Hepatocyte (in vitro differentiated cells): ENCODE measurements at regions not wholly inside any gene's neighbourhood (a gene's known extent, or its start where the extent isn't known, plus 50 kb on each side); places are given as distances from the start of the nearest gene placed in this dataset.

Experiments used
- DNase-seq: peaks from one replicate; pipeline ENCODE4 v3.0.0-alpha.2; 2016; ENCODE audit warnings: low spot score
- H2AFZ ChIP-seq: fragments of 200-600 bp; sonication (generic); 2 replicates; pipeline ENCODE4 v1.6.0; 2016; ENCODE audit warnings: antibody characterized with exemption, mild to moderate bottlenecking
- H3K27ac ChIP-seq: fragments of 200-600 bp; sonication (generic); 2 replicates; pipeline ENCODE4 v1.5.1; 2016; ENCODE audit warnings: mild to moderate bottlenecking
- H3K27me3 ChIP-seq: fragments of 200-600 bp; sonication (generic); 2 replicates; pipeline ENCODE4 v1.6.1; 2016
- H3K36me3 ChIP-seq: fragments of 200-600 bp; sonication (generic); replicated peaks from 2 replicates; pipeline ENCODE4 v1.5.1; 2016; ENCODE audit warnings: low read depth; ENCODE audit not compliant: insufficient read depth
- H3K4me1 ChIP-seq: fragments of 200-600 bp; sonication (generic); 2 replicates; pipeline ENCODE4 v1.5.1; 2016; ENCODE audit warnings: mild to moderate bottlenecking, moderate library complexity; ENCODE audit not compliant: insufficient read depth
- H3K4me2 ChIP-seq: fragments of 200-600 bp; sonication (generic); 2 replicates; pipeline ENCODE4 v1.6.0; 2016
- H3K4me3 ChIP-seq: fragments of 200-600 bp; sonication (generic); 2 replicates; pipeline ENCODE4 v1.5.1; 2016; ENCODE audit warnings: mild to moderate bottlenecking
- H3K79me2 ChIP-seq: fragments of 200-600 bp; sonication (generic); 2 replicates; pipeline ENCODE4 v1.6.0; 2017; ENCODE audit warnings: mild to moderate bottlenecking
- H3K9me2 ChIP-seq: fragments of 200-600 bp; sonication (generic); replicated peaks from 2 replicates; pipeline ENCODE4 v1.6.0; 2017; ENCODE audit warnings: mild to moderate bottlenecking; ENCODE audit not compliant: insufficient read depth
- H3K9me3 ChIP-seq: fragments of 200-600 bp; sonication (generic); 2 replicates; pipeline ENCODE4 v1.5.1; 2016; ENCODE audit warnings: low read depth, mild to moderate bottlenecking
- H4K20me1 ChIP-seq: fragments of 200-600 bp; sonication (generic); 2 replicates; pipeline ENCODE4 v1.6.0; 2016; ENCODE audit warnings: mild to moderate bottlenecking; ENCODE audit not compliant: insufficient read depth, poor library complexity, severe bottlenecking
- EZH2 ChIP-seq: fragments of 200-600 bp; sonication (generic); IDR thresholded peaks from 2 replicates; pipeline ENCODE4 v1.6.1; 2016; ENCODE audit warnings: antibody characterized with exemption, mild to moderate bottlenecking, borderline replicate concordance
- EZH2phosphoT487 ChIP-seq: fragments of 200-600 bp; sonication (generic); IDR thresholded peaks from one replicate; pipeline ENCODE4 v1.6.1; 2018; ENCODE audit warnings: antibody characterized with exemption, mild to moderate bottlenecking, low read depth, moderate library complexity; ENCODE audit not compliant: unreplicated experiment, severe bottlenecking
- WGBS: methylation state at CpG from one replicate; pipeline ENCODE4 v1.1.6; 2016; ENCODE audit warnings: low lambda C conversion rate; ENCODE audit errors: missing lambda C conversion rate; 5-methylcytosine and 5-hydroxymethylcytosine counted together
- TF ChIP-seq, protein P1 (sequence below): fragments of 200-600 bp; sonication (generic); IDR thresholded peaks from 2 replicates; pipeline ENCODE4 v1.5.1; 2016; ENCODE audit warnings: antibody characterized with exemption, mild to moderate bottlenecking; ENCODE audit not compliant: poor library complexity

DNA sequence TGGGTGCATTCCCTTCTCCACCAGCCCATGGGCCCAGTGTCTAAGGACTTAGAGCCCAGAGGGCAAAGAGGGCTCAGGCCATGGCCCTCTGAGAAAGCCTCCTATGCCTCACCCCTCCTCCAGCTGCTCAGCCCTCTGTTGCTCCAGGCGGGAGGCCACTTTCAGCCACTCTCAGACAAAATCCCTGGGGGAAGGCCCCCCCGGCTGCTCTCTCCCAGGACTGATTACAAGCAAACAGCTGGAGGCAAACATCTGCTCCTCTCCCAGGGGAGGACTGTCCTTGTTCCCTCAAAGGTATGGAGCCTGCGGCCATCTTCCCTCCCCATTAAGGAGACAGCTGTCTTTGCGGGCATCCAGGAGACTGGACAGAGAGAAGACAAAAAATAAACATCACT, 54.9 kb upstream of the DLX4 start:
- H3K4me1 ChIP-seq, result no peaks in the 10 kb centered on the region
- H3K4me3 ChIP-seq, result no peak overlapping the region
- WGBS, result 56% methylated on average over 4 of the region's 4 CpGs
- no peaks in the 10 kb centered on the region for H3K79me2 ChIP-seq
- peaks cover 73% of the 10 kb centered on the region for H3K27me3 ChIP-seq
- H4K20me1 ChIP-seq, result no peaks in the 10 kb centered on the region
- no peak overlapping the region for H2AFZ ChIP-seq
- no peaks in the 10 kb centered on the region for H3K9me2 ChIP-seq
- TF ChIP-seq EZH2phosphoT487, result no peak
- TF ChIP-seq EZH2, result no peak
- TF ChIP-seq, protein P1, sequence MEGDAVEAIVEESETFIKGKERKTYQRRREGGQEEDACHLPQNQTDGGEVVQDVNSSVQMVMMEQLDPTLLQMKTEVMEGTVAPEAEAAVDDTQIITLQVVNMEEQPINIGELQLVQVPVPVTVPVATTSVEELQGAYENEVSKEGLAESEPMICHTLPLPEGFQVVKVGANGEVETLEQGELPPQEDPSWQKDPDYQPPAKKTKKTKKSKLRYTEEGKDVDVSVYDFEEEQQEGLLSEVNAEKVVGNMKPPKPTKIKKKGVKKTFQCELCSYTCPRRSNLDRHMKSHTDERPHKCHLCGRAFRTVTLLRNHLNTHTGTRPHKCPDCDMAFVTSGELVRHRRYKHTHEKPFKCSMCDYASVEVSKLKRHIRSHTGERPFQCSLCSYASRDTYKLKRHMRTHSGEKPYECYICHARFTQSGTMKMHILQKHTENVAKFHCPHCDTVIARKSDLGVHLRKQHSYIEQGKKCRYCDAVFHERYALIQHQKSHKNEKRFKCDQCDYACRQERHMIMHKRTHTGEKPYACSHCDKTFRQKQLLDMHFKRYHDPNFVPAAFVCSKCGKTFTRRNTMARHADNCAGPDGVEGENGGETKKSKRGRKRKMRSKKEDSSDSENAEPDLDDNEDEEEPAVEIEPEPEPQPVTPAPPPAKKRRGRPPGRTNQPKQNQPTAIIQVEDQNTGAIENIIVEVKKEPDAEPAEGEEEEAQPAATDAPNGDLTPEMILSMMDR, result no peak
- H3K4me2 ChIP-seq, result no peak overlapping the region
- no peak for DNase-seq
- H3K27ac ChIP-seq, result no peak overlapping the region
- H3K36me3 ChIP-seq, result no peaks in the 10 kb centered on the region
- no peaks in the 10 kb centered on the region for H3K9me3 ChIP-seq

GRCh38 chr17:49914664-49915063, 54.3 kb upstream of the DLX4 start:
- no peak overlapping the region for H3K4me2 ChIP-seq
- DNase-seq, result no peak
- no peaks in the 10 kb centered on the region for H3K9me3 ChIP-seq
- H3K9me2 ChIP-seq, result no peaks in the 10 kb centered on the region
- 89% methylated on average over 4 of the region's 4 CpGs for WGBS
- H3K27me3 ChIP-seq, result peaks cover 67% of the 10 kb centered on the region
- H3K27ac ChIP-seq, result no peak overlapping the region
- H3K36me3 ChIP-seq, result no peaks in the 10 kb centered on the region
- no peak overlapping the region for H3K4me3 ChIP-seq
- H3K79me2 ChIP-seq, result no peaks in the 10 kb centered on the region
- TF ChIP-seq EZH2, result no peak
- TF ChIP-seq EZH2phosphoT487, result no peak
- TF ChIP-seq, protein P1, result no peak
- H3K4me1 ChIP-seq, result no peaks in the 10 kb centered on the region
- no peak overlapping the region for H2AFZ ChIP-seq
- H4K20me1 ChIP-seq, result no peaks in the 10 kb centered on the region

GRCh38 chr17:49915260-49915659, 53.7 kb upstream of the DLX4 start:
- Histone ChIP-seq H3K4me1 (no peaks in the 10 kb centered on the region), H3K9me2 (no peaks in the 10 kb centered on the region), H3K36me3 (no peaks in the 10 kb centered on the region), H4K20me1 (no peaks in the 10 kb centered on the region), H3K4me2 (no peak overlapping the region), H3K27me3 (peaks cover 62% of the 10 kb centered on the region), H3K4me3 (no peak overlapping the region), H3K9me3 (no peaks in the 10 kb centered on the region), H3K27ac (no peak overlapping the region), H2AFZ (no peak overlapping the region), H3K79me2 (no peaks in the 10 kb centered on the region)
- WGBS, result 63% methylated on average over 3 of the region's 3 CpGs
- DNase-seq, result no peak
- TF ChIP-seq, protein P1, result no peak
- no peak for TF ChIP-seq EZH2phosphoT487
- TF ChIP-seq EZH2, result no peak

- 46% methylated on average over 10 of the region's 10 CpGs for WGBS
- no peak for TF ChIP-seq EZH2phosphoT487
- TF ChIP-seq, protein P1, result no peak
- no peak for TF ChIP-seq EZH2
- H3K27me3 ChIP-seq, result peaks cover 57% of the 10 kb centered on the region
- H3K4me3 ChIP-seq, result no peak overlapping the region
- H2AFZ ChIP-seq, result no peak overlapping the region
- no peaks in the 10 kb centered on the region for H3K79me2 ChIP-seq
- H3K4me2 ChIP-seq, result no peak overlapping the region
- no peaks in the 10 kb centered on the region for H3K9me3 ChIP-seq
- no peaks in the 10 kb centered on the region for H3K4me1 ChIP-seq
- H4K20me1 ChIP-seq, result no peaks in the 10 kb centered on the region
- H3K9me2 ChIP-seq, result no peaks in the 10 kb centered on the region
- H3K27ac ChIP-seq, result no peak overlapping the region
- H3K36me3 ChIP-seq, result no peaks in the 10 kb centered on the region
- no peak for DNase-seq
These were observed 53.3 kb upstream of the DLX4 start for GRCh38 chr17:49915670-49916069.
